Nephron progenitor cell (in vitro differentiated cells): ENCODE measurements at regions not wholly inside any gene's neighbourhood (a gene's known extent, or its start where the extent isn't known, plus 50 kb on each side); places are given as distances from the start of the nearest gene placed in this dataset.

Source experiments
- DNase-seq: peaks from one replicate; pipeline ENCODE4 v3.0.0; 2021
- H3K27ac Mint-ChIP-seq: 2 replicates; pipeline ENCODE4 v1.8.0; 2021; ENCODE audit warnings: mild to moderate bottlenecking, moderate library complexity, mixed read lengths
- H3K27me3 Mint-ChIP-seq: 2 replicates; pipeline ENCODE4 v1.8.0; 2021; ENCODE audit warnings: mild to moderate bottlenecking, low read depth, mixed read lengths; ENCODE audit not compliant: poor library complexity
- H3K36me3 Mint-ChIP-seq: 2 replicates; pipeline ENCODE4 v1.8.0; 2021; ENCODE audit warnings: low read depth, mixed read lengths
- H3K4me1 Mint-ChIP-seq: 2 replicates; pipeline ENCODE4 v1.8.0; 2021; ENCODE audit warnings: mixed read lengths
- H3K4me3 Mint-ChIP-seq: 2 replicates; pipeline ENCODE4 v1.8.0; 2021; ENCODE audit warnings: mild to moderate bottlenecking, moderate library complexity, mixed read lengths
- H3K9me3 Mint-ChIP-seq: 2 replicates; pipeline ENCODE4 v1.8.0; 2021; ENCODE audit warnings: mild to moderate bottlenecking, moderate library complexity, mixed read lengths
- TF ChIP-seq, protein P1 (sequence below): fragments of 200-600 bp; sonication (generic); IDR thresholded peaks from 2 replicates; pipeline ENCODE4 v1.5.0; 2021; ENCODE audit warnings: antibody characterized with exemption

DNA sequence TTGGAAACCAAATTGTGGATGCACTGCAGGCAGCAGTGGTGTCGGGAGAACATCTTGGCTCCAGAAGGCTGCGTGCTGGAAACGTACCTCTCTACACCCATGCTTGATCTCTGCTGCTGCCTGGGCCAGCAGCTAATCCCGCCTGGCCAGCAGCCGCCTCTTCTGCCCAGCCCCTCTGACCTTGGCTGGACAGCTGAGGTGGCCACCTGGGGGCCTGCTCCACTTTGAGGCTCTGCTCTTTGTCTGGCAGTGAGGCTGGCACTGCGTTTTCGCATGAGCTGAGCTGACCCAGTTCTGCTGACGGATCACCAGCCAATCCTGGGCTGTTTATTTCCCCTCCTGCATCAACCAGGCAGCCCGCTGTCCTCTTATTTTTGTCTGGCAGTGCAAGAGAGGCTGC is 154.9 kb downstream of the TENT4A start:
- no peak overlapping the region for H3K27ac Mint-ChIP-seq
- H3K4me1 Mint-ChIP-seq = peaks cover 5% of the 10 kb centered on the region
- H3K4me3 Mint-ChIP-seq = no peak overlapping the region
- H3K9me3 Mint-ChIP-seq = peaks cover 12% of the 10 kb centered on the region
- no peaks in the 10 kb centered on the region for H3K36me3 Mint-ChIP-seq
- no peak for DNase-seq
- TF ChIP-seq, protein P1, sequence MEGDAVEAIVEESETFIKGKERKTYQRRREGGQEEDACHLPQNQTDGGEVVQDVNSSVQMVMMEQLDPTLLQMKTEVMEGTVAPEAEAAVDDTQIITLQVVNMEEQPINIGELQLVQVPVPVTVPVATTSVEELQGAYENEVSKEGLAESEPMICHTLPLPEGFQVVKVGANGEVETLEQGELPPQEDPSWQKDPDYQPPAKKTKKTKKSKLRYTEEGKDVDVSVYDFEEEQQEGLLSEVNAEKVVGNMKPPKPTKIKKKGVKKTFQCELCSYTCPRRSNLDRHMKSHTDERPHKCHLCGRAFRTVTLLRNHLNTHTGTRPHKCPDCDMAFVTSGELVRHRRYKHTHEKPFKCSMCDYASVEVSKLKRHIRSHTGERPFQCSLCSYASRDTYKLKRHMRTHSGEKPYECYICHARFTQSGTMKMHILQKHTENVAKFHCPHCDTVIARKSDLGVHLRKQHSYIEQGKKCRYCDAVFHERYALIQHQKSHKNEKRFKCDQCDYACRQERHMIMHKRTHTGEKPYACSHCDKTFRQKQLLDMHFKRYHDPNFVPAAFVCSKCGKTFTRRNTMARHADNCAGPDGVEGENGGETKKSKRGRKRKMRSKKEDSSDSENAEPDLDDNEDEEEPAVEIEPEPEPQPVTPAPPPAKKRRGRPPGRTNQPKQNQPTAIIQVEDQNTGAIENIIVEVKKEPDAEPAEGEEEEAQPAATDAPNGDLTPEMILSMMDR = no peak
- peaks cover 10% of the 10 kb centered on the region for H3K27me3 Mint-ChIP-seq

GRCh38 chr5:6868575-6869215 is 155.5 kb downstream of the TENT4A start:
- TF ChIP-seq, protein P1 = no peak
- H3K4me3 Mint-ChIP-seq = no peak overlapping the region
- no peak overlapping the region for H3K27ac Mint-ChIP-seq
- no peak for DNase-seq
- H3K9me3 Mint-ChIP-seq = peaks cover 7% of the 10 kb centered on the region
- H3K36me3 Mint-ChIP-seq = no peaks in the 10 kb centered on the region
- H3K27me3 Mint-ChIP-seq = peaks cover 6% of the 10 kb centered on the region
- peaks cover 5% of the 10 kb centered on the region for H3K4me1 Mint-ChIP-seq

DNA sequence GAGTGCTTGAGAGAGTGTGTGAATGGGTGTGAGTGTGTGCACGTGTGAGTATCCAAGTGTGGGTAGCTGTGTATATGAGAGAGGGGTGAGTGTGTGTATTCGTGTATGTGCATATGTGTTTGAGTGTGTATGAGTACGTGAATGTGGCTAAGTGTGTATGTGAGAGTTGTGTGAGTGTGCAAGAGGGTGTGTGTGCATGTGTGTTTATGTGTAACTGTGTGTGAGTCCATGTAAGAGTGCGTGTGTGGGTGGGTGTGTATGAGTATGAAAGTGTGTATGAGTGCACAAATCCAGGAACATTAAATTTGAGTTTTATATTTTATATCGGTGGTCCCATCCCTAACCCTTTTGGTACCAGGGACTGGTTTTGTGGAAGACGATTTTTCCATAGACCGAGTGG is 156.4 kb downstream of the TENT4A start:
- TF ChIP-seq, protein P1 = no peak
- no peak overlapping the region for H3K4me3 Mint-ChIP-seq
- no peak overlapping the region for H3K27ac Mint-ChIP-seq
- no peak for DNase-seq
- peaks cover 5% of the 10 kb centered on the region for H3K4me1 Mint-ChIP-seq
- H3K9me3 Mint-ChIP-seq = peaks cover 3% of the 10 kb centered on the region
- H3K27me3 Mint-ChIP-seq = peaks cover 5% of the 10 kb centered on the region
- no peaks in the 10 kb centered on the region for H3K36me3 Mint-ChIP-seq

DNA sequence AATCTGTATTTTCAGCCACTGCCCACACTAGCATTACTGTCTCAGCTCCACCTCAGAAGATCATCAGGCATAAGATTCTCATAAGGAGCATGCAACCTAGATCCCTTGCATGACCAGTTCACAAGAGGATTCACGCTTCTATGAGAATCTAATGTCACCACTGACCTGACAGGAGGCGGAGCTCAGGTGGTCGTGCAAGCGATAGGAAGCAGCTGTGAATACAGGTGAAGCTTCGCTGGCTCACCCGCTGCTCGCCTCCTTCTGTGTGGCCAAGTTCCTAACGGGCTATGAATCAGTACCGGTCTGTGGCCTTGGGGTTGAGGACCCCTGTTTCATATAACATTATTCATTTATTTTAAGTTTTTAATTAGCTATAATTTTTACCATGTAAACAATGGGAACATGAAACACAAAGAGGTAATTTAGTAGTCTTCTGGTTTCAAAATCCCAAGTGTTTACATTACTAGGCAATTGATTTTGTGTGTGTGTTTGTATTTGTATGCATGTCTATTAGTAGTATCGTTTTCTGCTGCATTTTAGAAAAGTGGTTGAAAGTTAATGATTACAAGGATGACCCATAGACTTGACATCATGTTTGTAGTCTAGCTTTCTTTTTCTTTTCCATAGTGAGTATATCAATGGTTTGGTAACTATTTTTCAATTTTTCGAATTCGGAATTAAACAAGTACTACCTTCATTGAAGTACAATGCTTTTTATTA is 159.4 kb downstream of the TENT4A start:
- Mint-ChIP-seq H3K27me3 (peaks cover 5% of the 10 kb centered on the region), H3K4me3 (no peak overlapping the region), H3K9me3 (no peaks in the 10 kb centered on the region), H3K36me3 (no peaks in the 10 kb centered on the region), H3K4me1 (peaks cover 4% of the 10 kb centered on the region), H3K27ac (no peak overlapping the region)
- no peak for DNase-seq
- TF ChIP-seq, protein P1 = no peak

GRCh38 chr5:6873359-6873758 is 160.1 kb downstream of the TENT4A start:
- no peaks in the 10 kb centered on the region for H3K4me1 Mint-ChIP-seq
- TF ChIP-seq, protein P1 = no peak
- H3K36me3 Mint-ChIP-seq = no peaks in the 10 kb centered on the region
- peaks cover 5% of the 10 kb centered on the region for H3K27me3 Mint-ChIP-seq
- DNase-seq = no peak
- H3K4me3 Mint-ChIP-seq = no peak overlapping the region
- peak overlapping the region; percentile 60 for H3K27ac Mint-ChIP-seq
- H3K9me3 Mint-ChIP-seq = no peaks in the 10 kb centered on the region

DNA sequence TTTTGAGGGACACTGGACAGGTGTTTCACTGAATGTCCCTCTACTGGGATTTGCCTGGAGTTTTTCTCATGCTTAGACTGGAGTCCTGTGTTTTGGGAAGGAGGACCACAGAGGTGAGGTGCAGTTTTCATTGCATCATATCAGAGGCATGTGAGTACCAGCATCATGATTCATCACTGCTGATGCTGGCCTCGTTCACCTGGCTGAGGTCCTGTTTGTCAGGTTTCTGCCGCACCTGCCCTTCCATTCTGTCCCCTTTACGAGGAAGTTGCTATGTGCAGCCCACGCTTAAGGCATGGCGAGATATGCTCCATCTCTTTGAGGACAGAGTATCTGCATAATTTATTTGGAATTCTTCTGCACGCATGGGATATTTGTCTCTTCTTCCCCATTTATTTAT is 162.1 kb downstream of the TENT4A start:
- Mint-ChIP-seq H3K27ac (no peak overlapping the region), H3K9me3 (peaks cover 4% of the 10 kb centered on the region), H3K4me1 (no peaks in the 10 kb centered on the region), H3K4me3 (no peak overlapping the region), H3K36me3 (no peaks in the 10 kb centered on the region), H3K27me3 (peaks cover 8% of the 10 kb centered on the region)
- DNase-seq = no peak
- TF ChIP-seq, protein P1 = no peak
